ENCODE measurements at regions not wholly inside any gene's neighbourhood (a gene's known extent, or its start where the extent isn't known, plus 50 kb on each side); places are given as distances from the start of the nearest gene placed in this dataset.

GRCh38 chr2:239871481-239872435 lies 153.4 kb downstream of the NDUFA10 start:
- TF ChIP-seq CTCF (IDR thresholded peaks at IDR 0.05; ENCODE audit: low read depth, low read length) = no peak
- no peak overlapping the region for H3K4me3 ChIP-seq (ENCODE audit: low read depth, low read length)

GRCh38 chr2:239870863-239871262 lies 154.3 kb downstream of the NDUFA10 start:
- no peak for TF ChIP-seq CTCF (IDR thresholded peaks at IDR 0.05; ENCODE audit: low read depth, low read length)
- H3K4me3 ChIP-seq (ENCODE audit: low read depth, low read length) = no peak overlapping the region

GRCh38 chr2:239870276-239870675 lies 154.9 kb downstream of the NDUFA10 start:
- no peak for TF ChIP-seq CTCF (IDR thresholded peaks at IDR 0.05; ENCODE audit: low read depth, low read length)

GRCh38 chr2:239869272-239870155 lies 155.6 kb downstream of the NDUFA10 start:
- no peak for TF ChIP-seq CTCF (IDR thresholded peaks at IDR 0.05; ENCODE audit: low read depth, low read length)
- no peak overlapping the region for H3K4me3 ChIP-seq (ENCODE audit: low read depth, low read length)

More at GRCh38 chr2:239870276-239870675, 154.9 kb downstream of the NDUFA10 start:
- H3K4me3 ChIP-seq (ENCODE audit: low read depth, low read length) = no peak overlapping the region

GRCh38 chr2:239868556-239869181 lies 156.5 kb downstream of the NDUFA10 start:
- TF ChIP-seq CTCF (IDR thresholded peaks at IDR 0.05; ENCODE audit: low read depth, low read length) = no peak
- no peak overlapping the region for H3K4me3 ChIP-seq (ENCODE audit: low read depth, low read length)

GRCh38 chr2:239866778-239867177 lies 158.4 kb downstream of the NDUFA10 start:
- H3K4me3 ChIP-seq (ENCODE audit: low read depth, low read length) = no peak overlapping the region
- no peak for TF ChIP-seq CTCF (IDR thresholded peaks at IDR 0.05; ENCODE audit: low read depth, low read length)

Measured in WI38 (cell line).